Activated T-cell treated with anti-CD3 and anti-CD28 coated beads for 48 hours (primary cell): ENCODE measurements at regions not wholly inside any gene's neighbourhood (a gene's known extent, or its start where the extent isn't known, plus 50 kb on each side); places are given as distances from the start of the nearest gene placed in this dataset.

Experiments used
- DNase-seq: peaks from one replicate; pipeline ENCODE4 v3.0.0-alpha.2; 2020; ENCODE audit warnings: low read depth

- DNase-seq, result no peak
Observed at GRCh38 chr16:66137853-66138252, 228.6 kb upstream of the CDH5 start.

- DNase-seq, result no peak
Observed at GRCh38 chr16:66136841-66137240, 229.7 kb upstream of the CDH5 start.

- DNase-seq, result no peak
Observed at GRCh38 chr16:66135838-66136237, 230.7 kb upstream of the CDH5 start.

GRCh38 chr16:66135421-66135831 is 231.1 kb upstream of the CDH5 start:
- DNase-seq, result no peak

- no peak for DNase-seq
Observed at GRCh38 chr16:66134875-66135274, 231.6 kb upstream of the CDH5 start.

- DNase-seq, result no peak
Observed at GRCh38 chr16:66133643-66134338, 232.7 kb upstream of the CDH5 start.

- DNase-seq, result no peak
Observed at GRCh38 chr16:66131895-66132294, 234.6 kb upstream of the CDH5 start.

GRCh38 chr16:66131156-66131807 is 235.2 kb upstream of the CDH5 start:
- no peak for DNase-seq

GRCh38 chr16:66130296-66130905 is 236.1 kb upstream of the CDH5 start:
- no peak for DNase-seq

- no peak for DNase-seq
Observed at GRCh38 chr16:66129196-66129595, 237.3 kb upstream of the CDH5 start.

- DNase-seq, result no peak
Observed at GRCh38 chr16:66128371-66128770, 238.1 kb upstream of the CDH5 start.

GRCh38 chr16:66127459-66128370 is 238.8 kb upstream of the CDH5 start:
- no peak for DNase-seq

- no peak for DNase-seq
Observed at GRCh38 chr16:66121466-66121865, 245.0 kb upstream of the CDH5 start.

GRCh38 chr16:66120656-66121055 is 245.8 kb upstream of the CDH5 start:
- no peak for DNase-seq

GRCh38 chr16:66116163-66117002 is 250.1 kb upstream of the CDH5 start:
- DNase-seq, result no peak

GRCh38 chr16:66115373-66115772 is 251.1 kb upstream of the CDH5 start:
- no peak for DNase-seq

- no peak for DNase-seq
Observed at GRCh38 chr16:66113223-66113622, 253.3 kb upstream of the CDH5 start.

- DNase-seq, result no peak
Observed at GRCh38 chr16:66109677-66110076, 256.8 kb upstream of the CDH5 start.

GRCh38 chr16:66107661-66108060 is 258.8 kb upstream of the CDH5 start:
- no peak for DNase-seq

- DNase-seq, result no peak
Observed at GRCh38 chr16:66103211-66103610, 263.3 kb upstream of the CDH5 start.

GRCh38 chr16:66099306-66099705 is 267.2 kb upstream of the CDH5 start:
- DNase-seq, result no peak
